Liver (tissue), 7 donors: ENCODE measurements at regions not wholly inside any gene's neighbourhood (a gene's known extent, or its start where the extent isn't known, plus 50 kb on each side); places are given as distances from the start of the nearest gene placed in this dataset.

Source experiments
- DNase-seq: peaks from one replicate; pipeline ENCODE4 v3.0.0-alpha.2; 2017; ENCODE audit warnings: low spot score
- H3K27ac ChIP-seq, 2 donors: one replicate each; pipeline ENCODE4 v1.7.0; 2013; ENCODE audit warnings: inconsistent platforms in 2 of 2, low read length in 2 of 2, control low read depth in 1 of 2, low read depth in 1 of 2, mild to moderate bottlenecking in 1 of 2
- H3K27me3 ChIP-seq, 4 donors: one replicate each; pipeline versions ENCODE4 v1.6.1 to v1.7.0; 2013; ENCODE audit warnings: low read length in 3 of 4, inconsistent platforms in 1 of 4, mild to moderate bottlenecking in 1 of 4, moderate library complexity in 1 of 4; ENCODE audit not compliant: control insufficient read depth in 4 of 4, insufficient read depth in 4 of 4
- H3K36me3 ChIP-seq, 4 donors: one replicate each; pipeline versions ENCODE4 v1.6.1 to v1.7.0; 2013; ENCODE audit warnings: low read length in 3 of 4, mild to moderate bottlenecking in 3 of 4, low read depth in 1 of 4, moderate library complexity in 1 of 4; ENCODE audit not compliant: control insufficient read depth in 4 of 4, insufficient read depth in 3 of 4
- H3K4me1 ChIP-seq, 4 donors: one replicate each; pipeline versions ENCODE4 v1.6.1 to v1.7.0; 2013; ENCODE audit warnings: low read length in 3 of 4, mild to moderate bottlenecking in 3 of 4, moderate library complexity in 1 of 4; ENCODE audit not compliant: control insufficient read depth in 4 of 4, insufficient read depth in 4 of 4
- H3K4me3 ChIP-seq, 3 donors: one replicate each; pipeline versions ENCODE4 v1.6.1 to v1.7.0; 2013; ENCODE audit warnings: low read length in 3 of 3, control low read depth in 1 of 3, low read depth in 1 of 3, mild to moderate bottlenecking in 1 of 3
- H3K9ac ChIP-seq, 2 donors: one replicate each; pipeline ENCODE4 v1.7.0; 2013; ENCODE audit warnings: low read length in 2 of 2, mild to moderate bottlenecking in 2 of 2, moderate library complexity in 2 of 2, control low read depth in 1 of 2, low read depth in 1 of 2
- H3K9me3 ChIP-seq, 4 donors: one replicate each; pipeline versions ENCODE4 v1.6.1 to v1.7.0; 2013; ENCODE audit warnings: low read length in 3 of 4; ENCODE audit not compliant: control insufficient read depth in 4 of 4
- EGR1 ChIP-seq, 2 donors: IDR thresholded peaks; 2 replicates each; pipeline ENCODE4 v1.6.1; 2016 to 2018; ENCODE audit warnings: antibody characterized with exemption in 2 of 2, low read depth in 2 of 2
- FOXA1 ChIP-seq: IDR thresholded peaks from 2 replicates; pipeline ENCODE4 v1.6.1; 2016; ENCODE audit warnings: antibody characterized with exemption
- FOXA2 ChIP-seq: IDR thresholded peaks from 2 replicates; pipeline ENCODE4 v1.6.1; 2016; ENCODE audit warnings: antibody characterized with exemption
- GABPA ChIP-seq, 2 donors: IDR thresholded peaks in 1 of 2; conservative IDR thresholded peaks in 1 of 2; 2 replicates each; pipeline ENCODE4 v1.6.1; 2016; ENCODE audit warnings: antibody characterized with exemption in 2 of 2, mild to moderate bottlenecking in 1 of 2, moderate library complexity in 1 of 2
- HNF4G ChIP-seq: IDR thresholded peaks from 2 replicates; pipeline ENCODE4 v1.6.1; 2016; ENCODE audit warnings: antibody characterized with exemption
- JUND ChIP-seq, 2 donors: IDR thresholded peaks; 2 replicates each; pipeline ENCODE4 v1.6.1; 2016; ENCODE audit warnings: antibody characterized with exemption in 2 of 2
- NR2F2 ChIP-seq: IDR thresholded peaks from 2 replicates; pipeline ENCODE4 v1.6.1; 2016; ENCODE audit warnings: antibody characterized with exemption
- RXRA ChIP-seq, 2 donors: IDR thresholded peaks; 2 replicates each; pipeline ENCODE4 v1.6.1; 2017 to 2018; ENCODE audit warnings: antibody characterized with exemption in 2 of 2, mild to moderate bottlenecking in 1 of 2
- SP1 ChIP-seq: IDR thresholded peaks from 2 replicates; pipeline ENCODE4 v1.6.1; 2018; ENCODE audit warnings: antibody characterized with exemption, mild to moderate bottlenecking
- TAF1 ChIP-seq: conservative IDR thresholded peaks from 2 replicates; pipeline ENCODE4 v1.6.1; 2016; ENCODE audit warnings: antibody characterized with exemption, mild to moderate bottlenecking
- YY1 ChIP-seq: IDR thresholded peaks from 2 replicates; pipeline ENCODE4 v1.6.1; 2016; ENCODE audit warnings: antibody characterized with exemption, mild to moderate bottlenecking
- WGBS: extraction: QIAGEN DNeasy Blood & Tissue Kit; methylation state at CpG from one replicate; pipeline ENCODE4 v1.1.7; 2013; 5-methylcytosine and 5-hydroxymethylcytosine counted together
- TF ChIP-seq, protein P1 (sequence below): IDR thresholded peaks from 2 replicates; pipeline ENCODE4 v1.6.1; 2016; ENCODE audit warnings: antibody characterized with exemption
- TF ChIP-seq, protein P2 (sequence below): IDR thresholded peaks from 2 replicates; pipeline ENCODE4 v1.6.1; 2016; ENCODE audit warnings: antibody characterized with exemption
- donor health status: healthy.
- donor health status: healthy.
- donor health status: healthy.
- donor health status: healthy.

DNA sequence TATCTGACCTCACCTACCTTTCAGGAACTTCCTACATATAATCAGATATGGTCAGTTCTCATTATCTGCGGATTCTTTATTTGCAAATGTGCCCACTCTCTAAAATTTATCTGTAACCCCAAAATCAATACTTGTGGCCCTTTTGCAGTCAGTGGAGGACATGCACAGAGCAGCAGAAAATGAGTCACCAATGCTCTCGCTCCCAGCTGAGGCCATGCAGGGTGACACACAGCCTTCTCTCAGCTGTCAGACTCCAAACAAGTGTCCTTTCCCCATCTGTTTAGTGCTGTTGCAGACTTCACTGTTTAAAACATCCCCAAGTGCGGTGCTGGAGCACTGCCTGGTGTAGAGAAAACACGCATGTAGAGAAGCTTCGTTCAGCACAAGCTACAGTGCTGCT is 171.9 kb upstream of the SALL3 start:
- peaks cover 0 to 4% (median 2%) of the 10 kb centered on the region in 4 donors for H3K9me3 ChIP-seq
- no peaks in the 10 kb centered on the region for H3K4me1 ChIP-seq
- 77% methylated on average over 5 of the region's 5 CpGs for WGBS
- peaks cover 0 to 4% (median 0%) of the 10 kb centered on the region in 4 donors for H3K27me3 ChIP-seq
- H3K9ac ChIP-seq: no peak overlapping the region
- no peak overlapping the region for H3K4me3 ChIP-seq
- DNase-seq: no peak
- no peak overlapping the region for H3K27ac ChIP-seq
- H3K36me3 ChIP-seq: no peaks in the 10 kb centered on the region
- no peak for TF ChIP-seq GABPA (IDR thresholded peaks at IDR 0.05 in 1 of 2, conservative IDR thresholded peaks at IDR 0.05 in 1 of 2)
- TF ChIP-seq, protein P1, sequence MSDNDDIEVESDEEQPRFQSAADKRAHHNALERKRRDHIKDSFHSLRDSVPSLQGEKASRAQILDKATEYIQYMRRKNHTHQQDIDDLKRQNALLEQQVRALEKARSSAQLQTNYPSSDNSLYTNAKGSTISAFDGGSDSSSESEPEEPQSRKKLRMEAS: no peak
- no peak for TF ChIP-seq FOXA1
- TF ChIP-seq HNF4G: no peak
- no peak for TF ChIP-seq JUND (IDR thresholded peaks at IDR 0.05)

DNA sequence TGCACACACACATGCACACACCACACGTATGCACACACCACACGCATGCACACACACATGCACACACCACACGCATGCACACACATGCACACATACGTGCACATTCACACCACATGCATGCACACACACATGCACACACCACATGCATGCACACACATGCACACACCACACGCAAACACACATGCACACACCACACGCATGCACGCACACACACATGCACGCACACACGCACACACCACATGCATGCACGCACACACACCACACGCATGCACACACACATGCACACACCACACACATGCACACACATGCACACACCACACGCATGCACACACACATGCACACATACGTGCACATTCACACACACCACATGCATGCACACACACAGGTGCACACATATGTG is 169.8 kb upstream of the SALL3 start:
- Histone ChIP-seq H3K27me3 (peaks cover 0 to 4% (median 0%) of the 10 kb centered on the region in 4 donors), H3K4me3 (no peak overlapping the region), H3K36me3 (no peaks in the 10 kb centered on the region), H3K27ac (no peak overlapping the region), H3K9me3 (peaks cover 0 to 4% (median 2%) of the 10 kb centered on the region in 4 donors), H3K4me1 (no peaks in the 10 kb centered on the region), H3K9ac (no peak overlapping the region)
- no peak for TF ChIP-seq FOXA2
- TF ChIP-seq, protein P2, sequence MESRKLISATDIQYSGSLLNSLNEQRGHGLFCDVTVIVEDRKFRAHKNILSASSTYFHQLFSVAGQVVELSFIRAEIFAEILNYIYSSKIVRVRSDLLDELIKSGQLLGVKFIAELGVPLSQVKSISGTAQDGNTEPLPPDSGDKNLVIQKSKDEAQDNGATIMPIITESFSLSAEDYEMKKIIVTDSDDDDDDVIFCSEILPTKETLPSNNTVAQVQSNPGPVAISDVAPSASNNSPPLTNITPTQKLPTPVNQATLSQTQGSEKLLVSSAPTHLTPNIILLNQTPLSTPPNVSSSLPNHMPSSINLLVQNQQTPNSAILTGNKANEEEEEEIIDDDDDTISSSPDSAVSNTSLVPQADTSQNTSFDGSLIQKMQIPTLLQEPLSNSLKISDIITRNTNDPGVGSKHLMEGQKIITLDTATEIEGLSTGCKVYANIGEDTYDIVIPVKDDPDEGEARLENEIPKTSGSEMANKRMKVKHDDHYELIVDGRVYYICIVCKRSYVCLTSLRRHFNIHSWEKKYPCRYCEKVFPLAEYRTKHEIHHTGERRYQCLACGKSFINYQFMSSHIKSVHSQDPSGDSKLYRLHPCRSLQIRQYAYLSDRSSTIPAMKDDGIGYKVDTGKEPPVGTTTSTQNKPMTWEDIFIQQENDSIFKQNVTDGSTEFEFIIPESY: no peak
- no peak for TF ChIP-seq FOXA1
- no peak for TF ChIP-seq SP1
- TF ChIP-seq JUND (IDR thresholded peaks at IDR 0.05): no peak
- no peak for TF ChIP-seq HNF4G
- TF ChIP-seq YY1: no peak
- no peak for TF ChIP-seq RXRA (IDR thresholded peaks at IDR 0.05)
- TF ChIP-seq TAF1: no peak
- TF ChIP-seq NR2F2: no peak
- 92% methylated on average over 13 of the region's 13 CpGs for WGBS
- DNase-seq: no peak

DNA sequence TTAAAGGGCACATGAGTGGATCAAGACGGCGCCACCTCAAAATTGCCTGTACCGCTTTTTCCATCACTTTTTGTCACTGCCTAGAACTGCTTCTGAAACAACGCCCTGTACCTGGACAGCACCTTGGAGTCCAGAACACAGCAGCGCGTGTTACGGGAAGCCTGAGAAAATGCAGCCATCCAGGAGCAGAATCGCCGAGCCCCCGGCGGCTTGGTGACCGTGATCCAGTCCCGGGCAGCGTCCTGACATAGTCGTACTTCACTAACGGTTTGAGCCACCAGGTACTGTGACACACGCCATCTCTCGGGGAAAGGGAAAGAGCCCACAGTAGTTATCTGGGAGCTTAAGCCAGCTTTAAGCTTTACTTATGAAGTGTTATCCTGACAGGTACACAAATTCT is 168.9 kb upstream of the SALL3 start:
- 93% methylated on average over 18 of the region's 18 CpGs for WGBS
- Histone ChIP-seq H3K9me3 (peaks cover 0 to 4% (median 2%) of the 10 kb centered on the region in 4 donors), H3K27ac (no peak overlapping the region), H3K4me1 (no peaks in the 10 kb centered on the region), H3K9ac (no peak overlapping the region), H3K36me3 (no peaks in the 10 kb centered on the region), H3K4me3 (no peak overlapping the region), H3K27me3 (peaks cover 0 to 4% (median 0%) of the 10 kb centered on the region in 4 donors)
- no peak for DNase-seq
- no peak for TF ChIP-seq FOXA1
- TF ChIP-seq YY1: no peak
- TF ChIP-seq JUND (IDR thresholded peaks at IDR 0.05): no peak
- TF ChIP-seq EGR1 (IDR thresholded peaks at IDR 0.05; ENCODE audit: low read depth in 2 of 2): no peak
- TF ChIP-seq, protein P1: no peak
